ENCODE measurements at regions not wholly inside any gene's neighbourhood (a gene's known extent, or its start where the extent isn't known, plus 50 kb on each side); places are given as distances from the start of the nearest gene placed in this dataset.

GRCh38 chr9:129231022-129231739 is 53.1 kb upstream of the IER5L start:
- 88 to 91% methylated on average over 17 to 20 of the region's 25 CpGs for WGBS, 2 donors
- no peak for DNase-seq (ENCODE audit: low spot score in 2 of 2)
- intact Hi-C loops (cut with DNase I; ENCODE audit: low total_unique reads) = no loop called here
- H3K4me3 ChIP-seq (ENCODE audit: low read depth, poor library complexity, severe bottlenecking) = no peak overlapping the region
- TF ChIP-seq POLR2A (IDR thresholded peaks at IDR 0.05) = no peak
- TF ChIP-seq CTCF (IDR thresholded peaks at IDR 0.05) = no peak

GRCh38 chr9:129230302-129230701 is 52.2 kb upstream of the IER5L start:
- intact Hi-C loops (cut with DNase I; ENCODE audit: low total_unique reads) = no loop called here
- DNase-seq (ENCODE audit: low spot score in 2 of 2) = no peak
- 93 to 99% methylated on average over 2 of the region's 2 CpGs for WGBS, 2 donors
- TF ChIP-seq POLR2A (IDR thresholded peaks at IDR 0.05) (no peak), CTCF (IDR thresholded peaks at IDR 0.05) (no peak)
- no peak overlapping the region for H3K4me3 ChIP-seq (ENCODE audit: low read depth, poor library complexity, severe bottlenecking)
